Calu3 (cell line): ENCODE measurements at regions not wholly inside any gene's neighbourhood (a gene's known extent, or its start where the extent isn't known, plus 50 kb on each side); places are given as distances from the start of the nearest gene placed in this dataset.
"Not testable (repeated sequence)": the region's sequence is repeated elsewhere in the genome, so short reads cannot be mapped to it uniquely, and the experiment has no call there.

Experiments used
- BruUV-seq: library from RNA; stranded (reverse); fragments of 400-500 nt; replicated peaks from 2 replicates; lab custom pipeline; 2021; lab: Mats Ljungman, UMichigan
- CTCF ChIA-PET: fragments of 300-600 bp; sonication (Branson Sonifier 250); formaldehyde crosslinking; loops from one replicate; lab custom pipeline; 2022; ENCODE audit warnings: antibody characterized with exemption; lab: Charles Lee
- DNase-seq: peaks from one replicate; pipeline ENCODE4 v3.0.0; 2022
- H3K27ac Mint-ChIP-seq: one replicate; pipeline ENCODE4 v1.8.0; 2022; ENCODE audit warnings: mixed read lengths; ENCODE audit not compliant: unreplicated experiment
- H3K27me3 Mint-ChIP-seq: one replicate; pipeline ENCODE4 v1.8.0; 2022; ENCODE audit warnings: mixed read lengths; ENCODE audit not compliant: unreplicated experiment
- H3K36me3 Mint-ChIP-seq: one replicate; pipeline ENCODE4 v1.8.0; 2022; ENCODE audit warnings: mild to moderate bottlenecking, moderate library complexity, mixed read lengths; ENCODE audit not compliant: insufficient read depth, unreplicated experiment
- H3K4me1 Mint-ChIP-seq: one replicate; pipeline ENCODE4 v1.8.0; 2022; ENCODE audit warnings: mild to moderate bottlenecking, low read depth, mixed read lengths; ENCODE audit not compliant: unreplicated experiment
- H3K4me3 Mint-ChIP-seq: one replicate; pipeline ENCODE4 v1.8.0; 2022; ENCODE audit warnings: mild to moderate bottlenecking, low read depth, moderate library complexity, mixed read lengths; ENCODE audit not compliant: unreplicated experiment
- H3K9me3 Mint-ChIP-seq: one replicate; pipeline ENCODE4 v1.8.0; 2022; ENCODE audit warnings: low read depth, mixed read lengths; ENCODE audit not compliant: unreplicated experiment
- intact Hi-C: fragments of 100-400 bp; cut with micrococcal nuclease; formaldehyde crosslinking; loops from one replicate; pipeline ENCODE4 v1.10.0; 2022; ENCODE audit not compliant: unreplicated experiment
- TF ChIP-seq, protein P1 (sequence below): fragments of 200-600 bp; IDR thresholded peaks from one replicate; pipeline ENCODE4 v1.8.0; 2022; ENCODE audit warnings: antibody characterized with exemption; ENCODE audit not compliant: unreplicated experiment

DNA sequence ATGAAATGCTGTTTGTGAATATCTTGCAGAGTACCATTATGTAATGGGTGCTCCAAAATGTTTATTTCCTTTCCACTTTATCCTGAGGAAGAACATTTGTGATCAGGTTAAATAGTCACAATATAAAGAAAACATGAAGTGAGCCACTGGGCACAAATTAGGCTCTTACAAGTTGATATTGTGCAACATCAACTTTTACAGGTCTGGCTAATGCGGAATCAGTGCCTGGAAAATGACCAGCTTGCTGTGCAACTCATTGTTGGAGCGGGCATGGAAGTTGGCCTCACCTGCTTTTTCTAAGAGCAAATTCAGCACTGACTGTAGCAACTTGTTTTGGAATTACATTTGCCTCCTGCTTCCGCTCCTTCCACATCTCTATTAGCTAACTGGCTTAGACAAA is 216.9 kb upstream of the PLPPR1 start:
- CTCF ChIA-PET = no interaction called here
- BruUV-seq = no TSS peak

GRCh38 chr9:100813871-100814270 is 214.7 kb upstream of the PLPPR1 start:
- no peaks in the 10 kb centered on the region for H3K4me1 Mint-ChIP-seq
- CTCF ChIA-PET = no interaction called here
- no peak for DNase-seq
- no peak overlapping the region for H3K4me3 Mint-ChIP-seq
- TF ChIP-seq, protein P1, sequence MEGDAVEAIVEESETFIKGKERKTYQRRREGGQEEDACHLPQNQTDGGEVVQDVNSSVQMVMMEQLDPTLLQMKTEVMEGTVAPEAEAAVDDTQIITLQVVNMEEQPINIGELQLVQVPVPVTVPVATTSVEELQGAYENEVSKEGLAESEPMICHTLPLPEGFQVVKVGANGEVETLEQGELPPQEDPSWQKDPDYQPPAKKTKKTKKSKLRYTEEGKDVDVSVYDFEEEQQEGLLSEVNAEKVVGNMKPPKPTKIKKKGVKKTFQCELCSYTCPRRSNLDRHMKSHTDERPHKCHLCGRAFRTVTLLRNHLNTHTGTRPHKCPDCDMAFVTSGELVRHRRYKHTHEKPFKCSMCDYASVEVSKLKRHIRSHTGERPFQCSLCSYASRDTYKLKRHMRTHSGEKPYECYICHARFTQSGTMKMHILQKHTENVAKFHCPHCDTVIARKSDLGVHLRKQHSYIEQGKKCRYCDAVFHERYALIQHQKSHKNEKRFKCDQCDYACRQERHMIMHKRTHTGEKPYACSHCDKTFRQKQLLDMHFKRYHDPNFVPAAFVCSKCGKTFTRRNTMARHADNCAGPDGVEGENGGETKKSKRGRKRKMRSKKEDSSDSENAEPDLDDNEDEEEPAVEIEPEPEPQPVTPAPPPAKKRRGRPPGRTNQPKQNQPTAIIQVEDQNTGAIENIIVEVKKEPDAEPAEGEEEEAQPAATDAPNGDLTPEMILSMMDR = no peak
- H3K9me3 Mint-ChIP-seq = no peaks in the 10 kb centered on the region
- no peak overlapping the region for H3K27ac Mint-ChIP-seq
- peaks cover 10% of the 10 kb centered on the region for H3K27me3 Mint-ChIP-seq
- no peaks in the 10 kb centered on the region for H3K36me3 Mint-ChIP-seq
- no TSS peak for BruUV-seq
- intact Hi-C loops = no loop called here

More for the DNA sequence above, 216.9 kb upstream of the PLPPR1 start:
- H3K9me3 Mint-ChIP-seq = no peaks in the 10 kb centered on the region
- TF ChIP-seq, protein P1 = no peak
- intact Hi-C loops = no loop called here
- H3K4me3 Mint-ChIP-seq = no peak overlapping the region
- H3K4me1 Mint-ChIP-seq = no peaks in the 10 kb centered on the region
- no peak overlapping the region for H3K27ac Mint-ChIP-seq
- peaks cover 10% of the 10 kb centered on the region for H3K27me3 Mint-ChIP-seq
- no peak for DNase-seq
- H3K36me3 Mint-ChIP-seq = no peaks in the 10 kb centered on the region

GRCh38 chr9:100819980-100820379 is 208.5 kb upstream of the PLPPR1 start:
- no peak for DNase-seq
- Mint-ChIP-seq H3K9me3 (no peaks in the 10 kb centered on the region), H3K27me3 (peaks cover 28% of the 10 kb centered on the region), H3K27ac (no peak overlapping the region), H3K36me3 (no peaks in the 10 kb centered on the region), H3K4me3 (no peak overlapping the region), H3K4me1 (no peaks in the 10 kb centered on the region)
- TF ChIP-seq, protein P1 = no peak
- intact Hi-C loops = no loop called here
- CTCF ChIA-PET = no interaction called here
- BruUV-seq = no TSS peak

- DNase-seq, H3K27ac Mint-ChIP-seq, H3K36me3 Mint-ChIP-seq, H3K4me3 Mint-ChIP-seq, H3K9me3 Mint-ChIP-seq, intact Hi-C loops, BruUV-seq, CTCF ChIA-PET, H3K4me1 Mint-ChIP-seq, H3K27me3 Mint-ChIP-seq: not testable (repeated sequence)
These were observed 195.5 kb upstream of the PLPPR1 start for GRCh38 chr9:100833035-100833434.

DNA sequence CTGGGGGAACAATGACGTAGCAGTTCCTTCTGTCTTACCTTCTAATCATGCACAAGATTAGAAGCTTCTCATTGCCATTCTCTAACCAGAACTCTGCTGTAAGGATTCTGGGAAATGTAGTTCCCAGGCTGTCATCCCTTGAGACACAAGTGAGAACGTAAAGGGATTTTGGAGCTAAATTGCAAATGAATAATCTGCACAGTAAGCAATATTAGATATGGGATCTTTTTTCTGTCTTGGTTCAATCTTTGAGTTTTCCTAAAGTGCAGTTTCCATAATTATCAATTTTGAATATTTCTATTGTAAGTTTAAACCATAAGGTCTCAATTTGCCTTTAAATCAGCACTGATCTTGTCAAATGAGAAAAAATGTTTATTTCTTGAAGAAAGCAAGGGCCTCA is 189.7 kb upstream of the PLPPR1 start:
- CTCF ChIA-PET = no interaction called here
- Mint-ChIP-seq H3K4me3 (no peak overlapping the region), H3K36me3 (no peaks in the 10 kb centered on the region), H3K27me3 (no peaks in the 10 kb centered on the region), H3K4me1 (no peaks in the 10 kb centered on the region), H3K27ac (no peak overlapping the region), H3K9me3 (no peaks in the 10 kb centered on the region)
- intact Hi-C loops = no loop called here
- TF ChIP-seq, protein P1 = no peak
- no peak for DNase-seq
- no TSS peak for BruUV-seq
